Chondrocyte (in vitro differentiated cells): ENCODE measurements at regions not wholly inside any gene's neighbourhood (a gene's known extent, or its start where the extent isn't known, plus 50 kb on each side); places are given as distances from the start of the nearest gene placed in this dataset.

ENCODE experiments used
- DNase-seq: peaks from one replicate; pipeline ENCODE4 v3.0.0; 2021; ENCODE audit warnings: mixed read lengths, low spot score
- H3K27ac Mint-ChIP-seq: one replicate; pipeline ENCODE4 v1.8.0; 2021; ENCODE audit warnings: mild to moderate bottlenecking, moderate library complexity, mixed read lengths; ENCODE audit not compliant: unreplicated experiment
- H3K27me3 Mint-ChIP-seq: 2 replicates; pipeline ENCODE4 v1.8.0; 2021; ENCODE audit warnings: low read depth, mixed read lengths
- H3K36me3 Mint-ChIP-seq: 2 replicates; pipeline ENCODE4 v1.8.0; 2021; ENCODE audit warnings: low read depth, mixed read lengths
- H3K4me1 Mint-ChIP-seq: 2 replicates; pipeline ENCODE4 v1.8.0; 2021; ENCODE audit warnings: low read depth, mild to moderate bottlenecking, mixed read lengths
- H3K4me3 Mint-ChIP-seq: one replicate; pipeline ENCODE4 v1.8.0; 2021; ENCODE audit warnings: mild to moderate bottlenecking, moderate library complexity, mixed read lengths; ENCODE audit not compliant: unreplicated experiment
- H3K9me3 Mint-ChIP-seq: 2 replicates; pipeline ENCODE4 v1.8.0; 2021; ENCODE audit warnings: low read depth, mixed read lengths
- CTCF ChIP-seq: fragments of 200-600 bp; sonication (generic); IDR thresholded peaks from 2 replicates; pipeline ENCODE4 v1.5.0; 2021; ENCODE audit warnings: antibody characterized with exemption, mild to moderate bottlenecking, moderate library complexity

GRCh38 chr2:21267232-21267835, 143.6 kb downstream of the TDRD15 start:
- no peak overlapping the region for H3K4me3 Mint-ChIP-seq
- no peak for TF ChIP-seq CTCF
- H3K27ac Mint-ChIP-seq = no peak overlapping the region
- no peak for DNase-seq
- H3K27me3 Mint-ChIP-seq = peaks cover 8% of the 10 kb centered on the region
- H3K9me3 Mint-ChIP-seq = no peaks in the 10 kb centered on the region
- H3K36me3 Mint-ChIP-seq = no peaks in the 10 kb centered on the region
- H3K4me1 Mint-ChIP-seq = peaks cover 24% of the 10 kb centered on the region

- H3K4me1 Mint-ChIP-seq = peaks cover 23% of the 10 kb centered on the region
- H3K4me3 Mint-ChIP-seq = no peak overlapping the region
- no peaks in the 10 kb centered on the region for H3K36me3 Mint-ChIP-seq
- no peak for DNase-seq
- no peak overlapping the region for H3K27ac Mint-ChIP-seq
- no peaks in the 10 kb centered on the region for H3K9me3 Mint-ChIP-seq
- peaks cover 6% of the 10 kb centered on the region for H3K27me3 Mint-ChIP-seq
- no peak for TF ChIP-seq CTCF
Measured at GRCh38 chr2:21268197-21268877, 144.6 kb downstream of the TDRD15 start.

GRCh38 chr2:21268878-21269224, 145.1 kb downstream of the TDRD15 start:
- Mint-ChIP-seq H3K36me3 (no peaks in the 10 kb centered on the region), H3K4me3 (no peak overlapping the region), H3K27ac (no peak overlapping the region), H3K4me1 (peaks cover 23% of the 10 kb centered on the region), H3K9me3 (no peaks in the 10 kb centered on the region), H3K27me3 (peaks cover 11% of the 10 kb centered on the region)
- DNase-seq = no peak
- TF ChIP-seq CTCF = no peak

- Mint-ChIP-seq H3K9me3 (no peaks in the 10 kb centered on the region), H3K36me3 (no peaks in the 10 kb centered on the region), H3K27me3 (peaks cover 13% of the 10 kb centered on the region), H3K4me1 (peaks cover 23% of the 10 kb centered on the region), H3K4me3 (no peak overlapping the region), H3K27ac (no peak overlapping the region)
- DNase-seq = no peak
- no peak for TF ChIP-seq CTCF
Measured at GRCh38 chr2:21269382-21269781, 145.6 kb downstream of the TDRD15 start.

GRCh38 chr2:21270083-21270491, 146.3 kb downstream of the TDRD15 start:
- H3K36me3 Mint-ChIP-seq = no peaks in the 10 kb centered on the region
- peaks cover 23% of the 10 kb centered on the region for H3K4me1 Mint-ChIP-seq
- no peak for DNase-seq
- peaks cover 12% of the 10 kb centered on the region for H3K27me3 Mint-ChIP-seq
- H3K4me3 Mint-ChIP-seq = no peak overlapping the region
- no peaks in the 10 kb centered on the region for H3K9me3 Mint-ChIP-seq
- H3K27ac Mint-ChIP-seq = no peak overlapping the region
- TF ChIP-seq CTCF = no peak
